ENCODE measurements at regions not wholly inside any gene's neighbourhood (a gene's known extent, or its start where the extent isn't known, plus 50 kb on each side); places are given as distances from the start of the nearest gene placed in this dataset.
"Not testable (repeated sequence)": the region's sequence is repeated elsewhere in the genome, so short reads cannot be mapped to it uniquely, and the experiment has no call there.

DNA sequence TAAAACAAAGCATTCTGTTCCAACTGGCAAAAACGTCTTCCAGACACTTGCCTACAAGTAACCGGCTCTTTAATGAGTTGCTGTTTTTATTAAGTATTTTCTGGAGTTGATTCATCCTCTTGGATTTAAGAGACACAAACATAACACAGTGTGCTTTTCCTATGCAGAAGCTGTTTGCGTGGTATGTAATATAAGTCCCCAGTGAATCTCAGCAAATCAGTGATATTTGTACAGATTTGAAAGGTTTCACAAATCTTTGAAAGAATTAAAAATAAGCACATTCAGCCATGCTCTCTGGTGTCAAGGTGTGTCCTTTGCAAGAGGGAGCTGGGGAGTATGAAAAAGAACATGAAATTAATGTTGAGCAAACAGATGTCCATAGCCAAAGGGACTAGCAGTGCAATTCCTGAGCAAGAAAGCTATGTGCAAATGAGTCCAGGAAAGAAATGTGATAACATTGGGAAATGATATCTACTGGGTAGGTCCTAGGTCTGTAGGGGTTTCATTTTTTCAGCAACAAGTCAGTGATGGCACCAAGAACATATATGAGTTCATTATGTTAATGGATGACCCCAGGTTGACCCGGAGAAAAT is 170.1 kb upstream of the PHACTR1 start:
- no peak overlapping the region for H3K4me3 ChIP-seq (ENCODE audit: low read depth, low read length)
- DNase-seq (ENCODE audit: low read depth): no peak
- TF ChIP-seq, protein P1, sequence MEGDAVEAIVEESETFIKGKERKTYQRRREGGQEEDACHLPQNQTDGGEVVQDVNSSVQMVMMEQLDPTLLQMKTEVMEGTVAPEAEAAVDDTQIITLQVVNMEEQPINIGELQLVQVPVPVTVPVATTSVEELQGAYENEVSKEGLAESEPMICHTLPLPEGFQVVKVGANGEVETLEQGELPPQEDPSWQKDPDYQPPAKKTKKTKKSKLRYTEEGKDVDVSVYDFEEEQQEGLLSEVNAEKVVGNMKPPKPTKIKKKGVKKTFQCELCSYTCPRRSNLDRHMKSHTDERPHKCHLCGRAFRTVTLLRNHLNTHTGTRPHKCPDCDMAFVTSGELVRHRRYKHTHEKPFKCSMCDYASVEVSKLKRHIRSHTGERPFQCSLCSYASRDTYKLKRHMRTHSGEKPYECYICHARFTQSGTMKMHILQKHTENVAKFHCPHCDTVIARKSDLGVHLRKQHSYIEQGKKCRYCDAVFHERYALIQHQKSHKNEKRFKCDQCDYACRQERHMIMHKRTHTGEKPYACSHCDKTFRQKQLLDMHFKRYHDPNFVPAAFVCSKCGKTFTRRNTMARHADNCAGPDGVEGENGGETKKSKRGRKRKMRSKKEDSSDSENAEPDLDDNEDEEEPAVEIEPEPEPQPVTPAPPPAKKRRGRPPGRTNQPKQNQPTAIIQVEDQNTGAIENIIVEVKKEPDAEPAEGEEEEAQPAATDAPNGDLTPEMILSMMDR (conservative IDR thresholded peaks at IDR 0.05; ENCODE audit: low read depth, low read length): no peak

- no peak for DNase-seq (ENCODE audit: low read depth)
- no peak overlapping the region for H3K4me3 ChIP-seq (ENCODE audit: low read depth, low read length)
- TF ChIP-seq, protein P1 (conservative IDR thresholded peaks at IDR 0.05; ENCODE audit: low read depth, low read length): no peak
Observed at GRCh38 chr6:12548526-12548925, 168.0 kb upstream of the PHACTR1 start.

- not testable (repeated sequence) for DNase-seq (ENCODE audit: low read depth); H3K4me3 ChIP-seq (ENCODE audit: low read depth, low read length)
Observed at GRCh38 chr6:12549445-12549844, 167.1 kb upstream of the PHACTR1 start.

GRCh38 chr6:12554820-12555219 is 161.7 kb upstream of the PHACTR1 start:
- H3K4me3 ChIP-seq (ENCODE audit: low read depth, low read length); DNase-seq (ENCODE audit: low read depth): not testable (repeated sequence)

- TF ChIP-seq, protein P1 (conservative IDR thresholded peaks at IDR 0.05; ENCODE audit: low read depth, low read length): no peak
- DNase-seq (ENCODE audit: low read depth): peak; percentile 79
- no peak overlapping the region for H3K4me3 ChIP-seq (ENCODE audit: low read depth, low read length)
Observed at GRCh38 chr6:12555267-12555666, 161.3 kb upstream of the PHACTR1 start.

GRCh38 chr6:12555781-12556180 is 160.8 kb upstream of the PHACTR1 start:
- H3K4me3 ChIP-seq (ENCODE audit: low read depth, low read length): no peak overlapping the region
- TF ChIP-seq, protein P1 (conservative IDR thresholded peaks at IDR 0.05; ENCODE audit: low read depth, low read length): no peak
- no peak for DNase-seq (ENCODE audit: low read depth)

- TF ChIP-seq, protein P1 (conservative IDR thresholded peaks at IDR 0.05; ENCODE audit: low read depth, low read length): no peak
- no peak overlapping the region for H3K4me3 ChIP-seq (ENCODE audit: low read depth, low read length)
- DNase-seq (ENCODE audit: low read depth): no peak
Observed at GRCh38 chr6:12557765-12558164, 158.8 kb upstream of the PHACTR1 start.

DNA sequence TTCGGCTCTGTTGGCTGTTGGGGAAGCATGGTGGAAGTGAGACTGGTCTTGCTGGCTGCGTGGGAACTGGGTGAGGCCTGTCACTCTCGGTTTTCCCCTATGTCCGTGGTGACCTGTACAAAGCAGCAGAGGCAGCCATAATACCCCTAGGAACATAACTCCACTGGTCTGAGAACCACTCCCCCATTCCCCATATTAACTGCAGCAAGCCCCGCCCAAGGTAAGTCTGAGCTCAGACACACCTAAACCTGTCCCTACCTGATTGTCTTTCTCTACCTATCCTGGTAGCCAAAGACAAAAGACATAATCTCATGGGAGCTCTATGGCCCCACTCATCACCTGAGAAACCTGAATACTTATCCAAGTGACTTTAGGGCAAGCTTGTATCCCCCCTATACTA is 156.3 kb upstream of the PHACTR1 start:
- DNase-seq (ENCODE audit: low read depth): no peak
- TF ChIP-seq, protein P1 (conservative IDR thresholded peaks at IDR 0.05; ENCODE audit: low read depth, low read length): no peak
- no peak overlapping the region for H3K4me3 ChIP-seq (ENCODE audit: low read depth, low read length)

All from epithelial cell of proximal tubule (primary cell).